T1000 (cell line): ENCODE measurements at regions not wholly inside any gene's neighbourhood (a gene's known extent, or its start where the extent isn't known, plus 50 kb on each side); places are given as distances from the start of the nearest gene placed in this dataset.

Source experiments
- DNase-seq: peaks from one replicate; lab custom pipeline; 2025; ENCODE audit warnings: mixed read lengths; lab: John Stamatoyannopoulos, UW

DNA sequence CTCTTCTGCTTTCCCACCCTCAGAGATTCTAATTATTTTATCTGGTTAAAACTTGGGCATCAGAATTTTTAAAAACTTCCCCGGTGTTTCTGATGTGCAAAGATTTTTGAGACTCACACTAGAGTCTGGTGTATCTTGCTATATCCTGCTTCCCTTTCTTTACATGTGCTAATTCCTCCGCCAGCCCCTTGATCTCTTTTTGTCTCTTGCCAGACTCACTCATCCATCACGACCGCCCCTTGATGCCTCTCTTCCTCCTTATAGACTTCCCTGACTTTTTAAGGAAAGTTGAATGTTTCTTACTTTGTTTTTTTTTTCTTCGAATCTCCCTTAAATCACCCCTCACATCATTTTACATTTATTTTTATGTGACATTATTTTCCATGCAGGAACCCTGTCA is 274.9 kb upstream of the PITX2 start:
- DNase-seq = no peak

DNA sequence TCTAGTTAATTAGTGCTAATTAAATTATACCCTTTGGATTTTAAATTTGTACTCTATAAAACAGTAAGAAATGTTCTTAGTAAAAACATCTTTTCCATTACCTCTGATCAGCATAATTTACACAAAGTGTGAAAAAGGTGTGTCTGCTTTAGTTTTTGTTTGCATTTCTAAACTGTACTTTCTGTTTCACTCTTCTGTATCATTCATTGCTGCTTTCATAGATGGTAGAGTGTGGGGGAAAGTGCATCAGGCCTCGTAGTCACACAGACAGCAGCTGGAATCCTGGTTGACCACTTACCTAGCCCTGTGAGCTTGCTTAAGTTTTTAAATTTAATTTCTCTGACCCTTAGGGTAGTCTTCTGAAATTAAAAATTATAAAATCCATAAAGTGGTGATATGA is 275.4 kb upstream of the PITX2 start:
- DNase-seq = no peak

DNA sequence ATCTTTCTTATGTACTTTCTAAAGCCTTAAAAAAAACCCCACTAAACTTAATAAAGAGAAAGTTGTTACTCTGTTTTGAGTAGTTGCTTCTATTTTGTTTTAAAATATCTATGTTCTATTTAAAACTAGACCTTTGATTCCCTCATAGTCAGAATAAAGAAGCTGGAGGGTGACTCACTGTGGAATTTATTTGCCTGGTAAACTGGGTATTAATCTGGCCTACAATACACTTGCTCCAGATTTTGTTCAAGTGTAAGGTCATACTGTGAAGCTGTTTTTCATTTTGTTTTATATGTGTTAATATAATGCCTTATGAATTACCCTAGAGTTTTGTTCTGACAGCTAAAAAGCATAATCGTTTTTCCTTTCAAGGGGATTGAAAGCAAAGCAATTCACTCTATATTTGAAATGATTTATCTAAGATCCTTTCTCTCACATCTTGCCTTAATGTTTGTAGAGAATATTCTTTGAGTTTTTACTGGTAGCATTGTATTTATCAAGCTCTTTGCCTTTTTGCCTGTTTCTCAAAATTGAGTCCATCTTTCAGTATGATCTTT is 277.4 kb upstream of the PITX2 start:
- DNase-seq = no peak

DNA sequence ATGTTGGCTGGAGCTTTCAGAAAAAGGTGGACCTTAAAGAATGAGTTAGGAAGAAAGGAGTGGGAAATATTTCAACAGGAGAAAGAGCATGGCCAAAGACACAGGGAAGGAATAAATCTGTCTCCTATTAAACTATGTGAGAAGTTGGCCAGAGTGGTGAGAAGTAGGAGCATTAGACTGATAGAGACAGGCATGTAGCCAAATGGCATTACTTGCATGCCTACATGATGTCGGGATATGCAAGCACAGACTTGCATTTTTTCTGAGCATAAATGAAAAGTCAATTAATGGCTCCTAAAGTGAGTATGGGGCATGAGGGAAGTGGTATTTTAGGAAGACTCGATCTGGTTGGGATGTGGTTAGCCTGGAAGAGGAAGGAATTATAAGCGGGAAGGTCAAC is 279.6 kb upstream of the PITX2 start:
- DNase-seq = no peak

DNA sequence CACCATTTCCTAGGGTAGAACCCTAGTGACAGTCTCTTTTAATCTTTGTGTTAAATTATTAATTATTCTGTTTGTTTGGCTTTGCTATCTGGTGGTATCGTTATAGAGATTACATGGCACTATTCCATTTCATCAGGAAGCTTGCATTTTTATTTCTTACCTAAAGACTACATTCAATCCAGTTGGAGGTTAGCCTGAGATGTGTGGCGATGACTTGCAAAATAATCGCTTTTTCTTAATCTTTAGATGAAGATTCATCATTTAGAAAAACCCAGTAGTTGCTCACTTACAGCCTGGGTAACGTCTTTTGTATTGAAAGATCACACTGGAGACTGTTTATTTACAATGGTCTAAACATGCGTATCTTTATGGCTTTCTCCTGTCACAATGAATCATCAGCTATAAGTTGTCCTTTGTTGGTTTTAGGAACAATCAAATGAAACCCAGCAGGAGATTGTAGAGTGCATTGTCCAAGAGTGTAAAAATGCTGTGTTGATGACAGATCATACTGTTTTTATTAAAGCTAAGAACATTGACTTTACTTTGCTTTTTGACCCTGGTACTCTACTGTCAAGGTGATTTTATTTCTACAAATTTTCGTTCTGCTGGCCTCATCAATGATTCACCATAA is 281.7 kb upstream of the PITX2 start:
- DNase-seq = no peak

DNA sequence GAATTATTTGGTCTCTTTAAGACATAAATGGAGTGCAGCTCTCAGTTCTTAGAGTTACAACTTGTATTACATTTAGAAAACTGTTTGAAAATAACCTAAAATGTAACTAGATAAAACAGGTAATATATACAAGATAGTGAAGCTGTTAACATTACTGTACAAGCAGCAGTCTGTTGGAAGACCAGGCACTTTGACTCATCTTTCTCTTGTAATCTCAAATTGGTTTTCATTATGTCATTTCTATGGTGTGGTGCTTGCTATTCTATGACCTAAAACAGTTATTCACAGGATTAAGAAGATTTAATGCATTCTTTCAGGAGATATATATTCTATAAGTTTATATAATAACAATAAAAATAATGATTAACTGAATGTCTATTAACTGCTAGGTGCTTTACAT is 282.5 kb upstream of the PITX2 start:
- DNase-seq = no peak

DNA sequence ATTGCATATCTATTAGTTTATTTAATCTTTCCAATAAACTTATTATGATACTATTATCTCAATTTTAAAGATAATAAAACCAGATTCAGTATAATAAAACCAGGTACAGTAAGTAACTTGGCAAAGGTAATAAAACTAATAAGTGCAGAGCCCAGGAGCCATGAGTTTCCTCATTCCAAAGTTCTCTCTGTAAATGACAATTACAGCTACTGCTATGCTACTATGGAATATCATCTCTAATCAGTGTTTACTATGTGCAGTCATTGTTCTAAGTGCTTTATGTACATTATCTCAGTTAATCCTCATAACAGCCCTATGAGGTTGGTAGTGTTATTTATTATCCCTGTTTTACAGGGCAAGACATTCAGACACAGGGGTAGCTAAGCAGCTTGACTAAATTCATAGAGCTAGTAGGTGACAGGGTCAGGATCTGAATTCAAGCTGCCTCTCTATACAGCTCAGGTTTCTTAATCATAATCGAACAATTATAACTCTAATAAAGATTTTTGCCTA is 285.0 kb upstream of the PITX2 start:
- no peak for DNase-seq

DNA sequence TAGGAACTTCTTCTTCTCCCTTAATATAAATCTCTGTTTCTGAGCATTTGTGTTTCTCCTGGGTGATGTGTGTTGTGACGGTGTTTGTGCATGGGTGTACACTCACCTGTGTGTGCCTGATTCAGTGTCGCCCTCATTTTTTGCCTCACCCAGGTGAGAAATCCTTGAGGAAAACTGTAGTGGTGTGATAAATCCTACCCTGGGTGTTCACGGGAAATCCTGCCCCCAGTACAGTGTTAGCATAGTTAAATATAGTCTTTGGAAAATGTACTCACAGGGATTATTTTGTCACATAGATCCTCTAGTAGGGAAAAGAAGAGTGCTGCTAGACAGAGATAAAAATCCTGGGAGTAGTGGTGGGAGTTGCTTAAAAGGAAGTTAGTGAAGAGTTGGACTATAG is 291.9 kb upstream of the PITX2 start:
- no peak for DNase-seq

DNA sequence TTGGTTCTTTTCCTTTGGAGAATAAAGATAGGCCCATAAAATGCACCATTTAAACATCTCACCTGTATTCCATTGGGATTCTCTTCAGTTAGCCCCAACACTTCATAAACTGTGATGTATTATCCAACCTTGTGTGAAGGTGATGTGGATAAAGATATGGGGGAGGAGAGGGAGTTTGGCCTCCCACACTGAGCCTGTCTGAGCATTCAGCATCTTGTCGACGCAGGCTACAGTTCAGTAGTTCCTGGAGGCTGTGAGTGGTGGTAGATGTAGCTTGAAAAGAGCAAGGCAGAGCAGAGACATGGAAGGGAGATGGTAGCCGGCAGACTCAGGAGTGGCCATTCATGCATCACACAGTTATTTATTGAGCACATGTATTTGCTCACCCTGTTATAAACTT is 292.4 kb upstream of the PITX2 start:
- no peak for DNase-seq

DNA sequence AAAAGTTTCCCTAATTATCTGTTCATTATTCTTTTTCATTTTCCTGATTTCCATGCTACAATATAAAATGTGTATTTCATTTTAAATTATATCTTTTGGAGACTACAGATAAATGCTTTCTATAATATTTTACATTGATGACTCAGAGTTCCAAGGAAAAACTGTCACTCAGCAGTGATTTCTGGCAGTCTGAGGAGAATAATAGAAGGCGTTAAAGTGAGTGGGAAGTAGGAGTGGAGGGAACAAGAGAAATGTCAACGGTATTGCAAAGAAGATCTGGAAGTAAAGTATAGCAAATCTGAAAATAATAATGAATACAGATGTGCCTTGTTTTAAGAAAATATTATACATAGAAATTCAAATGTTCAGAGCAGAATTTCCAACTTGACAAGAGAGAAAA is 293.6 kb upstream of the PITX2 start:
- DNase-seq = no peak

DNA sequence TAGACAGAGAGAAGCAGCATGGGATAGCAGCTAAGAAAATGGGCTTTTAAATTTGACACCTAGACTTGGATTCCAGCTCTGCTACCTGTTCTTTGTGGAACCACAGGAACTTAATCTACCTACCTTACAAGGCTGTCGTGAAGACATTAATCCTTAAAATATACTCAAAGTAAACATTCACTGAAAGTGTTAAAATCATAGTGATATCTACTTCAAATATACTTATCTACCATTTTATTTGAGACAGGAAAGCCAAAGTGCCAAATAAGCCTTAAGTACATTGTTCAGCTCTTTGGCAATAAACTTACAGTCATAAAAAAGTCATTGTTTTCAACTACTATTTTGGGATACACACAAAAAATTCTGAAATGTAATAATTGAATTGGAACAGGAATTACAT is 295.0 kb upstream of the PITX2 start:
- no peak for DNase-seq

DNA sequence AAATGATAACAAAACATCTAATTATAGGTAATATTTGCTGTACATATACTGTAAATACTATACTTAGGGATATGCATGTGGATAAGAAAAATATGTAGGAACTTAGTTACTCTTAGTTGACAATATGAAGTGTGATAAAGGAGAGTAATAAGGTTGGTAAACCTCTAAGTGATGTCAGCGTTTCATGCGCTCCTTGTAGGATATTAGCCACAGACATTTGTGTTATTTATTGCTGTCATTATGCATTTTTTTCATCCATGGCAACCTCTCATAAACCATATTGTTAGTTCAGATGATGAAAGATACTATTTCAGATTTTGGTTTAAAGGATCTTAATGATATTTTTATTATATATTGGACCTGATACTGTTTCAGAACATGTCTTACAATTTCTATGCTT is 298.1 kb upstream of the PITX2 start:
- DNase-seq = no peak

DNA sequence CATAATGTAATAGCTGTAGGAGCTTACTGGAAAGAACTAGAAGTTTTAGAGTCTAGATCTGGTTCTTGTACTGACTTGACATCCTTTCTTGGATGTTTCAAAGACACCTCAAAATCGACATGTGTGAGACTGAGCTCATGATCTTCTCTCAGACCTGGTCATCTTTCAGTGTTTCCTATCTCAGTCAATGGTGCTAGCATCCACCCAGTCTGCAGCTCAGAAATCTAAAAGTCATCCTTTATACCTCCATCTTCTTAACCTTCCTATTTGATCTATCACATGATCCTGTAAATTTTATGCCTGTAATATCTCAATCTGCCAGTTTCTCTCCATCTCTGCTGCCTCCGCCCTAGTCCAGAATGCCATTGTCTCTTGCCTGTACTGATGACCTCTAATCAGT is 301.9 kb upstream of the PITX2 start:
- no peak for DNase-seq

DNA sequence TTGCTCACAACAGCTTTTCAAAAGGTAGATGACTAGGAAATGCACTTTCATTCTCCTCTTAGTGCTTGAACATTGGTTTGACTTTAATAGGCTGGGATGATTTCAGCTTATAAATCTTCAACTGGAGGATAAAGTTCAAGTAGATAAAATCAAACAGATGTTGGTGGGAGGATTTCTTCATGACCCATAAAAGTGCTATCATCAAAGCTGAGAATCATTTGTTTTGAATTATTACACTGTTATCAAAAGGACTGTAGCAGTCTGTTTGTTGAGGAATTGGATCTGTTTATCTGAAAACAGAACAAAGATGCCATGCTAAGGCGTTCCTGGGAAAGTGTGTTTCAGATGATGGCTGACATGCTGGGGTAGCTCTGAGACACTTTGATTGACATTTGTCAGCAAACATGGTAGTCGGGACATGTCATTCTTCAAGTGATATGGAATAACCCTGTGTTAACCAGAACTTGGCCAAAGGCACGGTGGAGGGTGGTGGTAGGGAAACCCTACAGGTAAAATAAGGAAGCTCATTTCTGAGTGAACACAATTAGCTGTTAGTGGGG is 304.0 kb upstream of the PITX2 start:
- DNase-seq = no peak

DNA sequence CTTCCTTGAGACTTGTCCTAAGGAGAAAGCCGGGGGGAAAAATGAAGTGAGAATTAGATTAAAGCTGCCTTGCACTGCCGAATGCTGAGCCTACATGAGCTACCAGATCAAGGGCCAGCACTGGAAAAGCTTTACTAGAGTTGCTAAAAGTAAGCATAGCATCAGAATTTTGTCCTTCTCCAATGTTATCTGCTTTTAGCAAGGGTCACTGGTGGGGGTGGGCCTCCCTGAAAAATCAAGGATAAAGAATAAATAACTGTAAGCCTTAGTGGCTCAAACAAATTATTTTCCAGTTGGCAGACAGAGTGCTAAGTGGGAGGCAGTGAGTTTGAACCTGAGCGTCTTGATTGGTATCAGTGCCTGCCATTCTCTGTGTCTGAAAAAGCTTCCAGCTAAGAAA is 310.5 kb upstream of the PITX2 start:
- DNase-seq = no peak

DNA sequence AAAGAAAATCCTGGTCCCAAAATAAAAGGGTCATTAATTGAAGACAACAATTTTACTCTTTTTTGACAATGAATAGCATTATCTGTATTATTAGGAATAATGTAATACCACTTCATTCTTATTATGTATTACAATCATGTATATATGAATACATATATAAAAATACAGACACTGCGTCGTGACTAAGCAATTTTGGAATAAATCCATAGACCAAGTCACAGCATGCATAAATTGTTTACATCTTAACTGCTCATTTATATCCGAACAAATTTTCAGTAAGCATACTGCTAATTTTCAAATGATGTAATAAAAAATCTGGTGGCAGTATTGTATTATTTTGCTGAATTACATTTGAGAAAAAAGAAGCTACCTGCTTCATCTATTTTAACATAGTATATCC is 321.6 kb upstream of the PITX2 start:
- no peak for DNase-seq

DNA sequence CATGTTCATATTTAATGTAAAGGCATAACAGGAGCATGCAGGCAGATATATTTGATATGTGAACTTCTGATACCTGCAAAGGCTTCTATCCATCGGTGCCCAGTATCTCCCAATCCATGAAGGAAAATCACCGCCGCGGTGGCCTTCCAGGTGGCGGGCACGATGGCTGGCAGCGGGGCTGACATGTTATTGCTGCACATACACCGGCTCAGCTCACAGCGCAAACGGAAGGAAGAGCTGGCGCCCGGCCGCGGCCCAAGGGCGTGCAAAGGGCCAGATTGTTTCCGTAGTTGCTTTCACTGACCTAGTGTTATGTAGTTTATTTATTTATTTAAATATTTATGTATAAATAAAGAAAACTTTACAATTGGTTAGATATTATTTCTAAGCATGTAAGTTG is 322.7 kb upstream of the PITX2 start:
- no peak for DNase-seq

DNA sequence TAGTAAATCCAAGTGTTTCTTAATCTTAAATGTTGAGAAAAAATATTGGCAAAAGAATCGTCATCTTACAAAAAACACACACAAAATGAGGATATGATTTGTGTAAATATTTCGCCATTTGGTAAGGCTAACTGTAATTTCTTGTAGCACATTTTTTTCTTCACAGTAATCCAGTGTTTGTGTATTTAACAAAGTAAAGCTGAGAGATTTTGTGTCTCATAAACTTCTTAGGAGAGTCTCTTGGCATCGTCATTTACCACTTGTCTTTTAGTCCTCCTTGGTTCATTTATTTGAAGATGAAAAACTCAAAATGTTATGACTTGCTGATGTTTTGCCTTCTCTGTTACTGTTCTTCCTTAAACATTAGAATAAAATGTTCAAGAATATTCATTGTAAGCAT is 326.7 kb upstream of the PITX2 start:
- DNase-seq = no peak

DNA sequence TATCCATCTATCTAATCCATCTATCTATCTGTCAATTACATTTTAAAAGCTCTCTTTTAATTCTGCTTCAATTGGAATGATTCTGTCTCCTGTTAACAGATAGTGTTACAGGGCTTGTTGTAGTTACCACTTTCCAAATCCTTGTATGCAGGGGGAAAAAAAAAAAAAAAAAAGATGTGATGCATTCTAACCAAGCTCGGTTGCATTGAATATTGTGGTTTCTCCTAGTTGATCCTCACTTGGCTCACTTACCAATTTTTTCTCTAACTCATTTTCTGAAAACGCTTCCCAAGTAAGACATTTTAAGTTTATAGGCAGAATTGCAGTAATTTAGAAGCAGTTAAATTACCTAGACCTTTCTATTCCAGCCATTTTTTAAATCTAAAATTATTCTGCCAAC is 327.9 kb upstream of the PITX2 start:
- DNase-seq = no peak

DNA sequence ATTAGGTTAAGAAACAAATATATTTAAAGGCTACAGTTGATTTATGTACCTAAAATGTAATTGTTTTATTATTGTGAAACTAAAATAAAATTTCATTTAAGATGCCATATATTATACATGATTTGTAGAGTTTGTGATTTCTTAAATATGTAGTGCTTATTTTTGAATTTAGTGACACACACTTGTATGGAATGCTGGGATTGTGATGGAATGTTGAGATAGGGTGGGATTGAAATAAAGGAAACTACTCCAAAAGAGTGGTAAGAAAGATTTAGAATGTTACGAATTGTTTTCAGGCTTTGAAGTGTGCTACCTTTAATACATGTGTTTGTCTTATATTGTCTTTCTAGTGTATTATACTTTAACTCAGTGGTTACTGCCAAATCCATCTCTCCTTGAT is 330.3 kb upstream of the PITX2 start:
- no peak for DNase-seq

DNA sequence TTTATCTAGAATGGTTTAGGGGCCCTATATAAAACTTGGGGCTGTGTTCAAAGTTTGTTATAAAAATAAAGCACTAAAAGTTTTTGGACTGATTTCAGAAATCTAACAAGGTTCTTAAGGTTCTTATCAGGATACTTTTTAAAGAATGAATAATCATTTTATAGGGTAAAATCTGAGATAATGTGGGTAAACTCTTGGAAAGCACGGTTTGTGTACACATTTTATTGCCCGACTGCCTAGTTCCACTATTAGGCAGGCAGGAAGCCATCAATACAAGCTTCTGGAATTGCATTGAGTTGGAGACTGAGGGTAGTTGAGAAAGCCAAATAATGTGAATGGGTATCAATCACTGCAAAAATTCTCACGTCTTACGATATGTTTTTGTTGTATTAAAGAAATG is 331.0 kb upstream of the PITX2 start:
- no peak for DNase-seq

DNA sequence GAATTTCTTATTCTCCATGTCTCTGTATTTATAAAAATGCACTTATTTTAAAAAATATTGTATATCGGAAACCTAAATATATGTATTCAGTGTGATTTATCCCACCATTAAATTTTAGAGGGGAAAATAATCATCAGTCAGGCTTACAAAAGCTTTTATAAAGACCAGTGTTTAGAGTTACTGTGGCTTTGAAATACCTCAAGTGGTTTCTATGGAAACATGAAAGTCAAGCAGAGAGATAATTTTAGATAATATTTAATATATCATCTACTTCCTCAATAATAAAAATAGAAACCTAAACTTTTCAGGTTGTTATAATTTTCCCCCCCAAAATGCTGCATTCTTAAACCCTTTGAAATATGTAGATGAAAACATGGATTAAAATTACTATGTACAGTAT is 332.9 kb upstream of the PITX2 start:
- no peak for DNase-seq

DNA sequence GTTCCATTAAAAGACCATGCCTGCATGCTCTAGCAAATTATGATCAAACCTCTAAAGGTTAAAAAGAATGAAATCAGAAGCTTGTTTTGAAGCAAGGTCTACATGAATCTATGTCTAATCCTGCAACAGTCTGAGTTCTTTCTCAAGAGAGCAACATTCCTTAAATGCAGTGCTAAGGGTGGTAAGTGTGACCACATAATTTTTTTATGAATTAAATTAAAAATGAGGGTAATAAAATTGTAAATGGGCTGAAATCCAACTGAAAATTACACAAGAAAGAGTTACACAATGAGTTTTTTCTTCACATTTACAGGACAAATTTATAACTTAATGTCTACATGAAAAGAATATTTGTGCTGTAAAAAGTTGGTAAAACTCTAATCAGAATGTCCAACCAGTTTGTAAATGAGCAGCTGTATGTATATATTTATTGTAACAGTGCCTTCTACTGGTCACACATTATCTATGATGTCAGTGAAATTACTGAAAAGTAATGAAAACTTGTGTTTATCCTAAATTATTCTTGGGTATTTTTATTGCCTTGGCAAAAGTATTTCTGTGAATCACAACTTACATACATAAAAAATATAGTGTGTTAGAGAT is 336.3 kb upstream of the PITX2 start:
- no peak for DNase-seq

DNA sequence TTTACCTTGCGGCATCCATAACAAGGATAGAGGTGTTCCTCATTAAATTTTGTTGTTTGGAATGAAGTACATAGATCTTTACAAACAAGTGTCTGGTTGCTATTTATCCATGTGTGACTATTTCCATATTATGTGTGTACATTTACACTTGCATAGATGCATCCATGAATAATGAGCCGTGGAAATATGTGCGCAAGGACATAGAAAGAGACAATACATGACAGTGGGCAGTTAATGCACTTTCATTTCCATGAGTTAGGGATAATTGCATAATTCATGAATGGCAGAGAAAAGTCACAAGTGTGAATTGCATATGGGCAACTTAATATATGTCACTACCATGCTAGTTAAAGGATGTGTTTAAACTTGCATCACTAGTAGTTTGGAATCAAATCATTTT is 338.2 kb upstream of the PITX2 start:
- no peak for DNase-seq
